GM12878 (cell line): ENCODE measurements at regions not wholly inside any gene's neighbourhood (a gene's known extent, or its start where the extent isn't known, plus 50 kb on each side); places are given as distances from the start of the nearest gene placed in this dataset.

Source experiments
- ATAC-seq: fragments of 200-7000 bp; cut with Tn5 transposase; 3 replicates; pipeline ENCODE4 v1.9.1; 2020; ENCODE audit warnings: mild to moderate bottlenecking, moderate library complexity
- BruUV-seq: library from RNA; stranded (reverse); fragments of 400-500 nt; replicated peaks from 2 replicates; lab custom pipeline; 2021; lab: Mats Ljungman, UMichigan
- CTCF ChIA-PET: fragments of 300-600 bp; sonication (Branson Sonifier 250); formaldehyde crosslinking; extraction: SDS; loops from one replicate; lab custom pipeline; 2021; ENCODE audit warnings: inconsistent platforms; lab: Yijun Ruan, JAX
- POLR2A ChIA-PET: fragments of 350-600 bp; formaldehyde crosslinking; extraction: SDS; loops from one replicate; lab custom pipeline; 2021; ENCODE audit warnings: inconsistent platforms; lab: Charles Lee
- RAD21 ChIA-PET: fragments of 300-600 bp; sonication (Branson Sonifier 250); formaldehyde crosslinking; loops from one replicate; lab custom pipeline; 2023; ENCODE audit warnings: antibody characterized with exemption; ENCODE audit not compliant: unreplicated experiment; lab: Charles Lee
- SMC1A ChIA-PET: fragments of 300-600 bp; sonication (Branson Sonifier 250); formaldehyde crosslinking; loops from one replicate; lab custom pipeline; 2023; ENCODE audit not compliant: unreplicated experiment, uncharacterized antibody; lab: Charles Lee
- DNase-seq: peaks from one replicate; pipeline ENCODE4 v3.0.0-alpha.2; 2011; ENCODE audit warnings: low read depth, low spot score
- FAIRE-seq: peaks from 3 replicates; lab custom pipeline; 2011; peaks lifted over from hg19 to GRCh38; lab: Jason Lieb, UNC
- H2AFZ ChIP-seq: 2 replicates; pipeline ENCODE4 v1.6.0; 2011; ENCODE audit warnings: low read depth, low read length, control low read depth; ENCODE audit not compliant: control insufficient read depth
- H3K27ac ChIP-seq: 2 replicates; pipeline ENCODE4 v1.5.1; 2011; ENCODE audit warnings: control low read depth; ENCODE audit not compliant: control insufficient read depth, insufficient read depth
- H3K27me3 ChIP-seq, 2 experiments: replicated peaks in 1 of 2; 2 replicates each; pipeline versions ENCODE4 v1.6.0 to v1.6.1; 2011; ENCODE audit warnings: low read length in 1 of 2; ENCODE audit not compliant: control insufficient read depth in 2 of 2, insufficient read depth in 2 of 2
- H3K36me3 ChIP-seq, 2 experiments: 2 replicates each; pipeline ENCODE4 v1.5.1; 2011; ENCODE audit warnings: low read length in 1 of 2; ENCODE audit not compliant: control insufficient read depth in 2 of 2, insufficient read depth in 2 of 2
- H3K4me1 ChIP-seq: 2 replicates; pipeline ENCODE4 v1.6.1; 2011; ENCODE audit warnings: mild to moderate bottlenecking, low read length, moderate library complexity, mixed read lengths; ENCODE audit not compliant: control insufficient read depth, insufficient read depth
- H3K4me2 ChIP-seq: 2 replicates; pipeline ENCODE4 v1.6.0; 2011; ENCODE audit warnings: control low read depth; ENCODE audit not compliant: control insufficient read depth, insufficient read depth
- H3K4me3 ChIP-seq: fragments of 200-600 bp; sonication (generic); 2 replicates; pipeline ENCODE4 v1.5.1; 2016
- H3K79me2 ChIP-seq: 2 replicates; pipeline ENCODE4 v1.6.0; 2011; ENCODE audit warnings: low read length; ENCODE audit not compliant: control insufficient read depth, insufficient read depth
- H3K9ac ChIP-seq: 2 replicates; pipeline ENCODE4 v1.8.0; 2011; ENCODE audit warnings: low read length, control low read depth, mixed read lengths; ENCODE audit not compliant: control insufficient read depth, insufficient read depth
- H3K9me3 ChIP-seq: replicated peaks from 3 replicates; pipeline ENCODE4 v1.5.1; 2011; ENCODE audit warnings: mild to moderate bottlenecking, low read length; ENCODE audit not compliant: control insufficient read depth, insufficient read depth
- H4K20me1 ChIP-seq: 2 replicates; pipeline ENCODE4 v1.6.0; 2011; ENCODE audit not compliant: control insufficient read depth, insufficient read depth
- BMI1 ChIP-seq: fragments of 450-650 bp; IDR thresholded peaks from 2 replicates; pipeline ENCODE4 v1.6.1; 2016; ENCODE audit warnings: mild to moderate bottlenecking, moderate library complexity, borderline replicate concordance
- CHD4 ChIP-seq: fragments of 200-600 bp; sonication (generic); IDR thresholded peaks from 2 replicates; pipeline ENCODE4 v1.6.1; 2016; ENCODE audit warnings: mild to moderate bottlenecking
- MEF2B ChIP-seq: fragments of 450-650 bp; IDR thresholded peaks from 2 replicates; pipeline ENCODE4 v1.6.1; 2018; ENCODE audit warnings: mild to moderate bottlenecking, moderate library complexity; ENCODE audit not compliant: partially characterized antibody, poor library complexity, severe bottlenecking
- MYC ChIP-seq: IDR thresholded peaks from 2 replicates; pipeline ENCODE4 v1.6.1; 2011; ENCODE audit warnings: mild to moderate bottlenecking, low read length, moderate library complexity, inconsistent platforms; ENCODE audit not compliant: insufficient read depth, insufficient replicate concordance, insufficient read length, severe bottlenecking
- PAX5 ChIP-seq: IDR thresholded peaks from 2 replicates; pipeline ENCODE4 v1.6.1; 2011; ENCODE audit warnings: low read depth, low read length, borderline replicate concordance
- POLR2AphosphoS5 ChIP-seq: IDR thresholded peaks from 2 replicates; pipeline ENCODE4 v1.6.1; 2011; ENCODE audit warnings: mild to moderate bottlenecking, low read length, inconsistent platforms
- SRF ChIP-seq, 2 experiments: IDR thresholded peaks; 2 replicates each; pipeline ENCODE4 v1.6.1; 2011; ENCODE audit warnings: low read depth in 2 of 2, low read length in 2 of 2, mild to moderate bottlenecking in 1 of 2, moderate library complexity in 1 of 2
- TCF3 ChIP-seq: IDR thresholded peaks from 2 replicates; pipeline ENCODE4 v1.6.1; 2012; ENCODE audit warnings: low read depth, mild to moderate bottlenecking, low read length, borderline replicate concordance; ENCODE audit not compliant: insufficient read depth
- WGBS: methylation state at CpG from one replicate; pipeline ENCODE4 v1.1.6; 2016; ENCODE audit warnings: low lambda C conversion rate; ENCODE audit not compliant: insufficient replicate concordance, insufficient coverage; ENCODE audit errors: missing lambda C conversion rate; 5-methylcytosine and 5-hydroxymethylcytosine counted together
- in situ Hi-C: fragments of 300-500 bp; cut with MboI; formaldehyde crosslinking; loops from 9 replicates; pipeline ENCODE4 v1.14.3; 2018; ENCODE audit warnings: mixed read lengths
- intact Hi-C: fragments of 100-400 bp; cut with micrococcal nuclease; formaldehyde crosslinking; loops from one replicate; pipeline ENCODE4 v1.14.2; 2022; ENCODE audit not compliant: unreplicated experiment
- TF ChIP-seq, protein P1 (sequence below): fragments of 450-650 bp; IDR thresholded peaks from 2 replicates; pipeline ENCODE4 v1.6.1; 2018; ENCODE audit warnings: mild to moderate bottlenecking, low read depth, moderate library complexity; ENCODE audit not compliant: partially characterized antibody
- TF ChIP-seq, protein P2 (sequence below): IDR thresholded peaks from 2 replicates; pipeline ENCODE4 v1.6.1; 2012; ENCODE audit warnings: low read length, inconsistent platforms

DNA sequence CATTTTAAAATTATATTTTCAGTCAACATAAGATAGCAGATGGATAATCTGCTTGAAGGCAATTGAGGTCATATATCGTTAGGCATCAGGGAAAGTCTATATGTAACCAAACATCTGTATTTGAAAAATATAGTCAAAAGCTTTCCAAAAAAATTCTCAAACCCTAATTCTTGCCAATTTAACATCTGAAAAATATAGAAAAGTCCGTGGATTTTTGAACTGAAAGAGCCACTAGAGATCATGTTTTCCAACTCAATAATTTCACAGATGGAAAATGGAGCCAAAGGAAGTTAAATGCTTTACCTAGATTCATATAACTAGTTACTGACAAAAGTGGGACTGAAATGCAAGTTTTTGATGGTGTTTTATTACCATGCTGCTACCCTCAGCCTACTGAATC lies 185.1 kb upstream of the ZNF804A start (continued):
- TF ChIP-seq CHD4 (no peak), BMI1 (no peak), TCF3 (no peak)
- TF ChIP-seq, protein P1, sequence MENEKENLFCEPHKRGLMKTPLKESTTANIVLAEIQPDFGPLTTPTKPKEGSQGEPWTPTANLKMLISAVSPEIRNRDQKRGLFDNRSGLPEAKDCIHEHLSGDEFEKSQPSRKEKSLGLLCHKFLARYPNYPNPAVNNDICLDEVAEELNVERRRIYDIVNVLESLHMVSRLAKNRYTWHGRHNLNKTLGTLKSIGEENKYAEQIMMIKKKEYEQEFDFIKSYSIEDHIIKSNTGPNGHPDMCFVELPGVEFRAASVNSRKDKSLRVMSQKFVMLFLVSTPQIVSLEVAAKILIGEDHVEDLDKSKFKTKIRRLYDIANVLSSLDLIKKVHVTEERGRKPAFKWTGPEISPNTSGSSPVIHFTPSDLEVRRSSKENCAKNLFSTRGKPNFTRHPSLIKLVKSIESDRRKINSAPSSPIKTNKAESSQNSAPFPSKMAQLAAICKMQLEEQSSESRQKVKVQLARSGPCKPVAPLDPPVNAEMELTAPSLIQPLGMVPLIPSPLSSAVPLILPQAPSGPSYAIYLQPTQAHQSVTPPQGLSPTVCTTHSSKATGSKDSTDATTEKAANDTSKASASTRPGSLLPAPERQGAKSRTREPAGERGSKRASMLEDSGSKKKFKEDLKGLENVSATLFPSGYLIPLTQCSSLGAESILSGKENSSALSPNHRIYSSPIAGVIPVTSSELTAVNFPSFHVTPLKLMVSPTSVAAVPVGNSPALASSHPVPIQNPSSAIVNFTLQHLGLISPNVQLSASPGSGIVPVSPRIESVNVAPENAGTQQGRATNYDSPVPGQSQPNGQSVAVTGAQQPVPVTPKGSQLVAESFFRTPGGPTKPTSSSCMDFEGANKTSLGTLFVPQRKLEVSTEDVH, result no peak

DNA sequence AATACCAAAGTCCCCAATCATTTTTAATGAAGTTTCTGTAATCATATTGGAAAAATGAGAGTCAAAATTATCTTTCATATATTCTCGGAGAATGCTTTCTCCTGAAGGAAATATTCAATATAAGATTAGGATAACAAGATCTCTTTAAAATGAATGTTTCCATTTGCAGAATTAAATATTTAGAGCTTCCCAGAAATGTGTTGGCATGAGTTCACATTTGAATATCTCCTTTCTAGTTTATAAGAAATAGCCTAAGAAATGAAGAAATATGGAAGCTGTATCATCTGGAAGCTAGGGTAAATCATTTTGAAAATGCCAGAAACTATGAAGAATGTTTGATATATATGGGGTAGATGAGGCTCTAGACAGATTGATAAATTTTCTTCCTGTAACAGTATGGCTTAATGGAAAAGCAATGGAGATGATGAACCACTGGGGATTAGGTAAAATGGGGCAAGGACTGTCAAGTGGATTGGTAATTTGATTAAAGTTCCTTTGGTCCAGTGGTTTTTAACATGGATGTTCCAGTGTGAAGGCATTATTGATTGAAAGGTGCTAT lies 184.6 kb upstream of the ZNF804A start:
- intact Hi-C loops (no loop called here), in situ Hi-C loops (no loop called here)
- Histone ChIP-seq H3K9ac (no peak overlapping the region), H3K4me2 (no peak overlapping the region), H2AFZ (no peak overlapping the region), H4K20me1 (no peaks in the 10 kb centered on the region), H3K27ac (no peak overlapping the region), H3K4me3 (no peak overlapping the region), H3K79me2 (no peaks in the 10 kb centered on the region), H3K36me3 (no peaks in the 10 kb centered on the region), H3K4me1 (no peaks in the 10 kb centered on the region), H3K9me3 (no peaks in the 10 kb centered on the region), H3K27me3 (no peaks in the 10 kb centered on the region)
- ChIA-PET RAD21 (no interaction called here), CTCF (no interaction called here), POLR2A (no interaction called here), SMC1A (no interaction called here)
- ATAC-seq (no peak), FAIRE-seq (no peak), DNase-seq (no peak)
- 96% methylated on average over 1 of the region's 1 CpG for WGBS
- no TSS peak for BruUV-seq
- TF ChIP-seq SRF (IDR thresholded peaks at IDR 0.05; ENCODE audit: low read depth in 2 of 2, low read length in 2 of 2), result no peak
- TF ChIP-seq POLR2AphosphoS5, result no peak
- TF ChIP-seq MYC, result no peak
- TF ChIP-seq, protein P1, result no peak
- TF ChIP-seq TCF3, result no peak
- TF ChIP-seq, protein P2, sequence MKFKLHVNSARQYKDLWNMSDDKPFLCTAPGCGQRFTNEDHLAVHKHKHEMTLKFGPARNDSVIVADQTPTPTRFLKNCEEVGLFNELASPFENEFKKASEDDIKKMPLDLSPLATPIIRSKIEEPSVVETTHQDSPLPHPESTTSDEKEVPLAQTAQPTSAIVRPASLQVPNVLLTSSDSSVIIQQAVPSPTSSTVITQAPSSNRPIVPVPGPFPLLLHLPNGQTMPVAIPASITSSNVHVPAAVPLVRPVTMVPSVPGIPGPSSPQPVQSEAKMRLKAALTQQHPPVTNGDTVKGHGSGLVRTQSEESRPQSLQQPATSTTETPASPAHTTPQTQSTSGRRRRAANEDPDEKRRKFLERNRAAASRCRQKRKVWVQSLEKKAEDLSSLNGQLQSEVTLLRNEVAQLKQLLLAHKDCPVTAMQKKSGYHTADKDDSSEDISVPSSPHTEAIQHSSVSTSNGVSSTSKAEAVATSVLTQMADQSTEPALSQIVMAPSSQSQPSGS, result no peak
- no peak for TF ChIP-seq MEF2B
- no peak for TF ChIP-seq PAX5
